NCI-H187 (cell line): ENCODE measurements at regions not wholly inside any gene's neighbourhood (a gene's known extent, or its start where the extent isn't known, plus 50 kb on each side); places are given as distances from the start of the nearest gene placed in this dataset.
A peak's percentile ranks its signal among the peaks of the same experiment; 100 is the strongest.
"Not testable (repeated sequence)": the region's sequence is repeated elsewhere in the genome, so short reads cannot be mapped to it uniquely, and the experiment has no call there.

Experiments
- DNase-seq, 2 experiments: peaks; one replicate each; lab custom pipeline; 2025; lab: John Stamatoyannopoulos, UW

DNA sequence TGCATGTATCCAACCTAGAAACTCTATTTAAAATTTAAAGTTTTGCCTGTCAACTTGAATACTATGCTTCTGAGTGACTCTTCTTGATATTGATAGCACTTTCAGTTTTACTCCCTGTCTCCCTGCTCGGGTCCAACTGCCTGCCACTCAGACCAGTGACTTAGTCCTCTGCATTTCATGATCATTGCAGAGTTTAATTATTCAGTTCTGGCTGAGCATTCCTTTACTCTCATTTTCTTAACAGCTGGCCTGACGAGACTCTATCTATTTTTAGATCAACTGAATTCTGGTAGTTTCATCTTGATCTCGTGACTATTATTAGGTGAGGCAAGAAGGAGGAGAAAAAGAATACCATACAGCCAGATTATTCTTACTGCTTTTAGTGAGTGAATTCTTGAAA lies 617.4 kb downstream of the SI start:
- DNase-seq: no peak

DNA sequence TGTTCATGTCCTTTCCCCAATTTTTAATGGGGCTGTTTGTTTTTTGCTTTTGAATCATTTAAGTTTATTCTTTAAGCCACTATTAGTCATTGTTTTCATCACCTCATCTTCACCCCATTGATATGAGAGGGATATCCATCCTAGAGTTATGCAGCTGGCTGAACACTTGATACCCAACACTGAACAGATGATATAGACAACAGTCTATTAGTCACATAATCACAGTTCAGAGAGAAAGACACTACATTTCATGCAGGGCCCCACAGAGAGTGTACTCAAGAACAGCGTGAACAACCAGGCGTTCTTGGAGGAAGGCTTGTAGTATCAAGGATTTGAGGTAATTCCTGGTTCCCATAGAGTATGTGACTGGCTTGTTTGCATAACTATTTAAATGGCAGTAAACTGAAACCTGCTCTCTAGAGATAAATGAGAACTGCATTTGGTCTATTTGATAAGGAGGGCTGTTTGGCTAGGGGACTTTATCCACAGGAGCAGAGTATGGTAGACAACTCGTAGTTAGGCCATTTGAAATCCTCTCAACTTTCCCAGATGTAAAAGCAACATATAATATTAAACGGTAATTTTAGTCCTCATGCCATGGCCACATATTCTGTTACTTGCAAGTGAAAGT lies 618.7 kb downstream of the SI start:
- no peak for DNase-seq

DNA sequence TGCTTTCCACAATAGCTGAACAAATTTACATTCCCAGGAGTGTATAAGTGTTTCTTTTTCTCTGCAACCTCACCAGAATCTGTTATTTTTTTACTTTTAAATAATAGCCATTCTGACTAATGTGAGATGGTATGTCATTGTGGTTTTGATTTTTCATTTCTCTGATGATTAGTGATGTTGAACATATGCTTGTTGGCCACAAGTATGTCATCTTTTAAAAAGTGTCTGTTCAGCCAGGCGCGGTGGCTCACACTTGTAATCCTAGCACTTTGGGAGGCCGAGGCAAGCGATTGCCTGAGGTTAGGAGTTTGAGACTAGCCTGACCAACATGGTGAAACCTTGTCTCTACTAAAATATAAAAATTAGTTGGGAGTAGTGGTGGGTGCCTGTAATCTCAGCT lies 619.3 kb downstream of the SI start:
- DNase-seq: no peak

DNA sequence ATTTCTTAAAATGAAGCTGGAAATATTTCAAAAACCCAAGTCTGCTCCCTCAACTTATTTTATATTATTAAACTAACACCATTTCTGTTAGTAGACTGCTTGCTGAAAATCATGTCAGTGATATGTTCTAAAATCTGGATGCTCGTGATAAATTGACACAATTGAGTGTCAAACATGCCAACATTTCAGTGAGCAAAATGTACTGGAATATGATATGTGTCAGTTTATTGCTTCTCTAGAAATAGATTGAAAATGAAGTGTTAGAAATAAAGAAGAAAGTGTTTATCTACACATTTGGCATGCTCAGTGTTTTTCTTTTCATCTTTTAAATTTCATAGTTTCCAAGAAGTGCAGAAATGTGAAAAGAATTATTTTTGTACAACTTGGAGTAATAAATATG lies 624.6 kb downstream of the SI start:
- DNase-seq: no peak

DNA sequence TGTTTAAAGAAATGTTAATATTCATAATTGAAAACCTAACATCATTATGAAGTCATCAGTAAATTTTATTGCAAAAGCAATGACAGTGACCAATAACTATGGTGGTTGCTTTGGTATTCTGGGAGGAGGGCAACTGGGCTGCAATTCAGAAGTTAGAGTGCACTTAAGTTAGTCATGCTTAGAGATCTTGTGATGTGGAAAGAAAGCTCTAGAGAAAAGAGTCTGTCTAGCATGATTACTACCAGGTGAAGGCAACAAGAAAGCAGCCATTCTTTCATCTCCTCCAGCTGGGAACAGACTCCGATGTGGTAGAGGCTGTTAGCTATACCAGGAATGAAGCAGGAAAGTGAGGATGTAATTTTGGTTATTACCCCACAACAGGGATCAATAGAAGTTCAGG lies 625.6 kb downstream of the SI start:
- no peak for DNase-seq

DNA sequence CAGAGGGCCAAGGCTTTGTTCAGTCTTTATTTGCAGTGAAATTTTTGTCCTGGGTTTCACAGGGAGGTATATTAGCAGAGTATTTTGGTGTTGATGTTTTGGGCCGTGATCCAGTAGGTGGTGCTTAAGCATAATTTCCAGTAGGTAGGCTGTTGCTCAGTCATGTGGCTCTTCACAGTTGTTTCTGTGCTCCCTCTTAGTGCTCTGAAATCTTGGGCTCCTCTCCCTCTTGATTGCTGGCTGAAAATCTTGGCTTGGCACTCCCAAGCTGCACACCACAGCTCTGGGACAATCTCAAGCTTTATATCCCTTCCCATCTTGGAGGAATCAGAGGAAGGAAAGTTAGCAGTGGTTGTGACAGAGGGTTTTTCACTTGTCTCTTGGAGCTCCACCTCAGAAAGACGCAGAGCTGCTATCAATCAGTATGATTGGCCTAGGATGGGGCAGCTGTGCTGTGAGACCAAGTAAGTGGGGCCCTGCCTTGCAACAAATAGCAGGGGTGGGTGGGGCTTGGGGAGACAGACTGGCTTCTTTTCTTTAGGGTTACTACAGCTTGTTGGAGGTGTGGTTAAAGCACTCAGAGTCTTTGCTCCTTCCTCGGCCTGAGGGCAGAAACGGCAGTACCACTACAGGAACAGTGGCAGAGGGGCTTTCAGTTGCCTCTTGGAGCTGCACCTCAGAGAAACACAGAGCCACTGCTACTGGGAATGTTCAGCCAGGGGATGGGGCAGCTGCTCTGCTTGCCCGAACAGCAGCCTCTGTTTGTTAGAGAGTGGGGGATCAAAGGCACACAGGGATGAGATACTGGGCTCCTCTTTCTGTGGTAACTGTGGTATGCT lies 627.0 kb downstream of the SI start:
- no peak for DNase-seq

DNA sequence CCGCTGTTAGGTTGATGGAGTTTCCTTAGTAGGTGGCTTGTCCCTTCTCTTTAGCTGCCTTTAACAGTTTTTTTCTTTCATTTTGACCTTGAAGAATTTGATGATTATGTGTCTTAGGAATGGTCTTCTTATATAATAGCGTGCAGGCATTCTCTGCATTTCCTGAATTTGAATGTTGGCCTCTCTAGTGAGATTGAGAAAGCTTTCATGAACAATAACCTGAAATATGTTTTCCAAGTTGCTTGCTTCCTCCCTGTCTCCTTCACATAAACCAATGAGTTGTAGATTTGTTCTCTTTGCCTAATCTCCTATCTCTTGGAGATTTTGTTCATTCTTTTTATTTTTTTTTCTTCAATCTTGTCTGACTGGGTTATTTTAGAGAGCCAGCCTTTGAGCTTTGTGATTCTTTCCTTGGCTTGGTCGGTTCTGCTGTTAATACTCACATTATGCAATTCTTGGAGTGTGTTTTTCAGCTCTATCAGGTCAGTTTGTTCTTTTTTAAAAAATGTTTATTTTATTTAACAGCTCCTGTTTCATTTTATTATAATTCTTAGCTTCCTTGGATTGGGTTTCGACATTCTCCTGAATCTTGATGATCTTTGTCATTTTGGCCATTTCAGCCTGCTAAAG lies 627.9 kb downstream of the SI start:
- no peak for DNase-seq

DNA sequence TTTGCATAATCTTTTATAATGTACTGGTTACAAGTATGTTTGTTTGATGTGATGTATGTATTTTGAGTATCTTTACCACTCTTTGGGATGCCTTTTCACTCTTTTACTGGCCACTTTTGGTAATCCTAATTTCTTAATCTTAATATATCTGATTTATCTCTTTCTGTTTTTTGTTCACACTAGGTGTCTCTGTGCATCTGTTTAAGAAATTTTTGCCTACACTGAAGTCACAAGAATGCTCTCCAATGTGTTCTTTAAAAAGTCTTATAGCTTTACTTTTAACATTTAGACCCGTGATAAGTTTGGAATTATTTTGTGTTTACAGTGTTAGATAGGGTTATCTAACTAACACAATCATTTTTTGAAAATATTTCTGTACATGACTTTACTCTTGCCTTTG lies 659.1 kb downstream of the SI start:
- DNase-seq: no peak

DNA sequence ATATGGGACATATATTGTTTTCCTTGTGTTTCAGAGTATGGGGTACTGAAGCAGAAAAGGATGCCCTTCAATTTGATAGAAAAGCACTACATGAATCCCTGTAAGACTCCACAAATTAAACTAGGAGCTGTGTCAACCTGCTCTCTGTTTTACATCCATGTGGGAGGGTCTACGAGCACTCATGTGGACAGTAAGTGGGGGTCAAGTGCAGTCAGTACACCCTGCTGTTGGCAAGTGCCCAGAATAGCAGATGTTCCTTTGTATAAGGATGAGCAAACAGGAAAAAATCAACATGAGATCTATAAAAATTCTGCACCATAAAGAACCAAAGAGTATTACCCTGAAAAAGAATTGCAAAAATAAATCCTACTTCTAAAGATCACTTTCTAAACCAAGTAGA lies 659.9 kb downstream of the SI start:
- peak; percentile 72 to 77 for DNase-seq

DNA sequence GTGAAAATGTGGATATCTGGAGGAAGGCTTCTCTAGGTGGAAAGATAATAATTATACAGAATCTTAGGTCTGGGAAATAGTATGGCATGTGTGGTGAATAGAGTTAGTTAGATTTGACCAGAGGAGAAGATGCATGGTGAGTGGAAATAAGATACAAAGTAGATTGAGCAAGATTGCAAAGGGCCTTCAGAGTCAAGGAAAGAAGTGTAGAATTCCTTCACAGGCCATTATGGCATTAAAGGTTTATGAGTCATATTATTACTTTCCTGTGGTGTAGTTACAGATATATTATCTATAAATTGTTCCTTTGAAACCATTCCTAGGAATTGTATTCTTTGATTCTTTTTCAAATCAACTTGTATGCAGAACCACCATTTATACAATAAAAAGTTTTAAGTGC lies 660.3 kb downstream of the SI start:
- no peak for DNase-seq

DNA sequence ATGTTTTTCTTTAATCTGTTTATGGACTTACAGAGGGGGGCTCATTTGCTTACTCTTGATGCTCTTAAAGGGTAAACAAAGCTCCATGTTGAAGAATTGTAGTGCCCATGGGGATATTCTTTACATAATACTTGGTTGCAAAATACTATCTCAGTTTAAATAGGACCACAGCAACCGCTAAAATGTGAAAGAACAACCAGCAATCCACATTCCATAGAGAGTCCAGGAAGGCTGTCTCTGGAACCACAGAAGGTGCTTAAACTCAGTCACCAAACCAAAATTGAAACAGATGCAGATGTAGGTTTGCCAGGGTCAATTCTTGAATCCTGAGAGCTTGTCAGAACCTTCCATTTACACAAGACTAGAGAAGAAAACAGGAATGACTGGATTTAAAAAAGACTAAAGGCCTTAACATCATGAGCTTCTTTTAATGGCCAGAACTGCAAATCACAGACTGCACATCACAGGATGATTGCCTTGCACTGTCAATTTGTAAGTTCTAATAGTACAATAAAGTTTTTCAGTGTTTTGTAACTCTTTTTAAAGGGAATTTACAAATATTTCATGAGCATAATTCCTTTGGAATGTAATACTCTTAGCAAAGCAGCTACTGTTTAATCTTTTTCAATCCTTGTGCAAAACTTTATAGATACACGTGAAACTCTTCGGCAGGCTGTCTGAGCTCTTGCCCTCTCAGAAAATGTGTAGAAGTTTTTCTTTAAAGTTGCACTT lies 661.6 kb downstream of the SI start:
- no peak for DNase-seq

DNA sequence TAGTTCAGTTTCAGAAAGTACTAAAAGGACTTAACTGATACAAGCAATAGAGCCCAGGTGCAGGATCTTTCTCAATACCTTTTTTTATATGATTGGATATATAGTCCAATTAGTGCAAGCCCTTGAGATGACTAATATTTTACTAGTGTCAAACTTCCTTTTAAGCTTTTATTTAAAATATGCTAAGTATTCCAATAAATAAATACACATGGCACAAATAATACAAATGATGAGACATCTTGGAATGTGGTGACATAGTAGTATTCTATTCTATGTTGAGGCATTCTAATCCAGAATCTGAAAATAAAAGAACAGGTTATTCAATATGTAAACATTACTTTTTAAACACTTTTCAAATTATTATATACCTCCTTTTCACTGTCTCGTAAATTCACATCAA lies 670.0 kb downstream of the SI start:
- DNase-seq: no peak

DNA sequence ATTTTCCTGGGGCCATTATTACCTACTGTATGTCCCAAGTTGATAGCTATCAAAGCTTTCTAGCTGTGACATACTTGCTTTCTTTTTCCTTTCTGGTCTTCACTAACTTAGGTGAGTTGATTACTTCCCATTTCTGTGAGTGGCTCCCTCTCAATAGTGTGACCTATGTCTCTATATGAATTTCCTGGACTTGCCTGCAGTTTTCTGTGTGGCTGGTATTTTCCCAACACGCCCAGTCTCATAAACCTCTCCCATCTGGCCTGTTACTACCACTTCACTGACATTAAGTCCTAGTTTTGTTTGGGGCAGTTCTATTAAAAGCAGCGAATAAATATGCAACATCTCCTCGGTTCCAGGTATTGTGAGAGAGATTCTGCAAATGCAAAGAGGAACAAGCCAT lies 671.2 kb downstream of the SI start:
- DNase-seq: no peak

DNA sequence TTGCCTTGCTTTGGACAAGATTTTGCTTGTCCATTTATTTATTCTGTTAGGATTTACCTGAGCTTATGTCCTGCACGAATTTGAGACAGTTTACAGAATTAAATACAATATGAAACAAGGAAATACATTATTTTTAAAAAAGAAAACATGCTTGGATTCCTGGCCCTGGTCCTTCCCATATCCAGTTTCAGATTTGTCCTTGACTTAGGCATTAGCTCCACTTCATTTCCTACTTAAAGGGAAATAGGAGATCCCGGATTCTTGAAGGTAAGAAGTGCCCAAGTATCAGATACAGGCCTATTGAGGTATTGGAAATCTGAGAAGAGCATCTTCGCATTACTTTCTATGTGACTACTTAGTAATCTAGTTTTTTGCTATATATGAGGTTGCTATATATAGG lies 672.0 kb downstream of the SI start:
- DNase-seq: peak in 1 of 2 experiments; percentile 0

DNA sequence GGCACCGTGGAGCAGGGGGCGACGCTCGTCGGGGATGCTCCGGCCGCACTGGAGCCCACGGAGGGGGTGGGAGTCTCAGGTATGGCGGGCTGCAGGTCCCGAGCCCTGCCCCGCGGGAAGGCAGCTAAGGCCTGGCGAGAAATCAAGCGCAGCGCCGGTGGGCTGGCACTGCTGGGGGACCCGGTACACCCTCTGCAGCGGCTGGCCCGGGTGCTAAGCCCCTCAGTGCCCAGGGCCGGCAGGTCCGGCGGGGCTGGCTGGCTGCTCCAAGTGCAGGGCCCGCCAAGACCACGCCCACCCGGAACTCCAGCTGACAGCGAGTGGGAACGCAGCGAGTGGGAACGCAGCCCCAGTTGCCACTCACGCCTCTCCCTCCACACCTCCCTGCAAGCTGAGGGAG lies 676.4 kb downstream of the SI start:
- no peak for DNase-seq

DNA sequence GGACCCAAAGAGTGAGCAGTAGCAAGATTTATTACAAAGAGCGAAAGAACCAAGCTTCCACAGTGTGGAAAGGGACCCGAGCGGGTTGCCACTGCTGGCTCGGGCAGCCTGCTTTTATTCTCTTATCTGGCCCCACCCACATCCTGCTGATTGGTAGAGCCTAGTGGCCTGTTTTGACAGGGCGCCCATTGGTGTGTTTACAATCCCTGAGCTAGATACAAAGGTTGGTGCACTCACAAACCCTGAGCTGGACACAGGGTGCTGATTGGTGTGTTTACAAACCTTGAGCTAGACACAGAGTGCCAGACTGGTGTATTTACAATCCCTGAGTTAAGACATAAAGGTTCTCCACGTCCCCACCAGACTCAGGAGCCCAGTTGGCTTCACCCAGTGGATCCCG lies 676.9 kb downstream of the SI start:
- not testable (repeated sequence) for DNase-seq

DNA sequence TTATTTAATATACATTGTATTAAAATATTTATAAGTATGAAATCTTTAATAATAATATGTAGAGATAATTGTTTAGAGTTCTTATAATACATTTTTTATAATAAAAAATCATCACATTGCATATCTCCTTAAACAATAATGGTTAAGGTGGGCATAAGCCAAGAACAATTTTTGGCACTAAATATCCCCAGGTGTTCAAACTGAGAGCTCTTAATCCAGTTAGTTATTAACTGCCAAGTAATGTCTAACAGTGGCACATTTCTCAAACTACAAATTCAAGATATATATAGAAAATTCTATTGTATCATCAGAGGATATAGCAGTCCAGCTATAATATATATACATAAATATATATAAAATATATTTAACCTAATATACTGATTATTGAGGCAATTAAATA lies 680.8 kb downstream of the SI start:
- DNase-seq: no peak

DNA sequence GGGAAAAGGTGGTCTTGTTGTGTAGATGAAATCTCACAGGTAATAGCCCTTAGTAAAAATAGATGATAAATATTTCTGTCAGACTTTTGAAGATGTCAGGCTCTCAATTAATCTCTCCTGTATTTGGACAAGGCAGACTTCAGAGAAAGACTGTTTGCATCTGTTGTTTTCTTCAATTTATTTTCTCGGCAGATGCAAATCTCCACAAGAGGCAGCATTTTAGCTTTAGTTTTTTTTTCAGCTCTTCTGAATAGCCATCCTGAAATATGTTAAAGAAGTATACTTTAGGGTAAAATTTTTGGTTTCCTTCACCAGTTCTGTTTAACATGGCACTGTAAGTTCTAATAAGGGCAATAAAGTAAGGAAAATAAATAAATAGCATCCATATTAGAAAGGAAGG lies 685.1 kb downstream of the SI start:
- DNase-seq: no peak

DNA sequence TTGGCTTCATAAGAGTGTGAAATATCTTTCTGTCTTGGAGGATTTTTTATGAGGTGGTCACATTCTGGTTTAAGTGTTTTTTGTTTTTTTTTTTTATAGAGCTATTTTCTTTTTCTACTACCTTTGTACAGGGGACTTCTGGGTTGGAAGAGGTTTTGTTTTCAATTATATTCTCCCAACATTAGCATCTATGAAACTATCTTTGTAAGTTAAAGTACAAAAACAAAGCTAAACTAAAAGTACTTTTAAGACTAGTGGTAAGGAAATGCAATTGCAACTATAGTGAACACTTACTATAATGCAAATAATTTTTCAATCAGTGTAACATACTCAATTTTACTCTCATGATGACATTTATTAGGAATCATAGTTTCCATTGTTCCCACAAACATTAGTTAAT lies 688.2 kb downstream of the SI start:
- no peak for DNase-seq

DNA sequence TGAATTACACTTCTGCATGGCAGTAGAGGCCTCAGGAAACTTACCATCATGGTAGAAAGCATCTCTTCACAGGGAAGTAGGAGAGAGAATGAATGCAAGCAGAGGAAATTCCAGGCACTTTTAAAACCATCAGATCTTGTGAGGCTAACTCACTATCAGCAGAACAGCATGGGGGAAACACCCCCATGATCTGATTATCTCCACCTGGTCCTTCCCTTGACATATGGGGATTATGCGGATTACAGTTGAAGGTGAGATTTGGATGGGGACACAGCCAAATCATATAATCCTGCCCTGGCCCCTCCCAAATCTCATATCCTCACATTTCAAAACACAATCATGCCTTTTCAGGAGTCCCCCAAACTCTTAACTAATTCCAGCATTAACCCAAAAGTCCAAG lies 691.1 kb downstream of the SI start:
- no peak for DNase-seq

DNA sequence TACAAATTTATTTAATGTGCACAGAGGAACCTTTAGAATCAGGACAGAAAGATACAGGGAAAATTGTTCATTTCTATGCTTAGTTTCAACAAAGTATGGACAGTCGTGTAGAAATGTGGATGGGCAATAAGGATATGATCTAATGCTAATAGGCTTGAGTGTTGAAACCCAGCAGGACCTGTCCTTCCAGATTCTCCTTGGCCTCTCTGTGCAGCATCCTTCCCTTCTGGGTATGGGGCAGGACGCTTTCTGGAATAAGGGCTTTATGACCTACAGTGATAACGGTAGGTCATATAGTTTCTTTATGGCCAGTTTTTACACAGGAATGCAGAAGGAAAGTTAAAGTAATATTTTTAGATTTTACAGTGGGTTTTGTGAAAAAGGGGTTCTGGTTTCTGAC lies 698.1 kb downstream of the SI start:
- no peak for DNase-seq

DNA sequence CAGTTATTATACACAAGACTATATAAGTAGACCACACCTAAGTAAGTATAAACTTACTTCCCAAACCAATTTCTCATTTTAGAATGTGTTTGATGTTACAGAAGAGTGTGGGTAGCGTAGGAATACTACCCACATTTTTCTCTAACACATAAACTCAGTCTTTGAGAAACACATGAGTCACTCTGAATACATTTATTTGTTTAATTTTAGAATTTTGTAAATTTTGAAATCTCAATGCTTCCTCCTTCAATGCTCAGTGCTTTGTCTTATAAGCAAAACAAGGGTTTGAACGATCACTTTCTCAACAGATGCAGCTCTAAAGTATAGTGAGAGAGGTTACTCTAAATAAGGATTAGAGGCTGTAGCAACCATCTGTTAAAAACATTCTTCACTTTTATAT lies 700.8 kb downstream of the SI start:
- no peak for DNase-seq

DNA sequence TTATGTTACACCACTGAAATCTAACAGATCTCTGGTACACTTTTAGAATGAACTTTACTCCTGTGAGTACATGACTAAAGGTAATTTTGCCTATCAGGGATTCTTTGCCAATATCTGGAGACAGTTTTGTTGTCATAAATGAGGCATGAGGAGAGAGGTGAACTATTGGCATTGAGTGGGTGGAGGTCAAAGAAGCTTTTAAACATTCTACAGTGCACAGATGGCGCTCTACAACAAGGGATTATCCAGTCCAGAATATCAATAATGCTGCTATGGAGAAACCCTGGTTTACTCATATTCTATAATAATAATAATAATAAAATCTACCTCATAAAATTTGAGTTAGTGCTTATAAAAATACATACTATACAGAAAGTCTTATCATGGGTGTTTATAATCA lies 702.3 kb downstream of the SI start:
- no peak for DNase-seq
